Gastroesophageal sphincter (tissue), 4 donors: ENCODE measurements at regions not wholly inside any gene's neighbourhood (a gene's known extent, or its start where the extent isn't known, plus 50 kb on each side); places are given as distances from the start of the nearest gene placed in this dataset.
A peak's percentile ranks its signal among the peaks of the same experiment; 100 is the strongest.

Experiments
- ATAC-seq: fragments of 150-250 bp; one replicate; pipeline ENCODE4 v1.9.1; 2016; ENCODE audit warnings: mild to moderate bottlenecking, moderate library complexity
- H3K27ac ChIP-seq, 4 donors: fragments of 200-600 bp; sonication (generic) in 3 of 4; 1 replicate in 3 of 4; 2 replicates in 1 of 4; pipeline ENCODE4 v1.5.1; 2016 to 2019
- H3K27me3 ChIP-seq: fragments of 200-600 bp; sonication (generic); one replicate; pipeline ENCODE4 v1.5.1; 2019
- H3K36me3 ChIP-seq, 2 donors: fragments of 200-600 bp; sonication (generic); one replicate each; pipeline ENCODE4 v1.5.1; 2019; ENCODE audit warnings: control low read depth in 1 of 2
- H3K4me1 ChIP-seq, 3 donors: fragments of 200-600 bp; sonication (generic); 1 replicate in 2 of 3; 2 replicates in 1 of 3; pipeline ENCODE4 v1.5.1; 2016 to 2019; ENCODE audit warnings: control low read depth in 2 of 3
- H3K4me3 ChIP-seq, 2 donors: fragments of 200-600 bp; sonication (generic); one replicate each; pipeline ENCODE4 v1.5.1; 2019; ENCODE audit warnings: mild to moderate bottlenecking in 1 of 2, moderate library complexity in 1 of 2
- H3K9me3 ChIP-seq, 3 donors: fragments of 200-600 bp; sonication (generic); one replicate each; pipeline ENCODE4 v1.5.1; 2017 to 2019; ENCODE audit warnings: control low read depth in 2 of 3
- CTCF ChIP-seq, 4 experiments: fragments of 200-600 bp in 2 of 4; fragments of 450-650 bp in 2 of 4; sonication (generic) in 1 of 4; IDR thresholded peaks; one replicate each; pipeline ENCODE4 v1.5.1; 2017 to 2019; ENCODE audit warnings: antibody characterized with exemption in 4 of 4, mild to moderate bottlenecking in 2 of 4, moderate library complexity in 2 of 4
- EP300 ChIP-seq: sonication (generic); formaldehyde crosslinking; IDR thresholded peaks from one replicate; pipeline ENCODE4 v1.6.1; 2017; ENCODE audit warnings: antibody characterized with exemption, mild to moderate bottlenecking
- POLR2A ChIP-seq, 2 donors: fragments of 450-650 bp; IDR thresholded peaks; one replicate each; pipeline ENCODE4 v1.6.1; 2017; ENCODE audit warnings: antibody characterized with exemption in 2 of 2, mild to moderate bottlenecking in 2 of 2, moderate library complexity in 1 of 2
- POLR2AphosphoS5 ChIP-seq: sonication (generic); formaldehyde crosslinking; IDR thresholded peaks from one replicate; pipeline ENCODE4 v1.6.1; 2017; ENCODE audit warnings: antibody characterized with exemption
- WGBS, 2 donors: methylation state at CpG; one replicate each; pipeline ENCODE4 v1.1.5; 2018; ENCODE audit warnings: low coverage in 1 of 2; 5-methylcytosine and 5-hydroxymethylcytosine counted together

GRCh38 chr9:22337261-22337660, 109.4 kb upstream of the DMRTA1 start:
- Histone ChIP-seq H3K36me3 (no peaks in the 10 kb centered on the region), H3K4me3 (no peak overlapping the region), H3K4me1 (peaks cover 0 to 2% (median 0%) of the 10 kb centered on the region in 3 donors), H3K9me3 (no peaks in the 10 kb centered on the region), H3K27ac (no peak overlapping the region), H3K27me3 (no peaks in the 10 kb centered on the region)
- no peak for TF ChIP-seq EP300
- TF ChIP-seq POLR2A (IDR thresholded peaks at IDR 0.05), result no peak
- no peak for TF ChIP-seq CTCF (IDR thresholded peaks at IDR 0.05)
- no peak for TF ChIP-seq POLR2AphosphoS5
- 47 to 64% methylated on average over 1 of the region's 1 CpG for WGBS, 2 donors
- ATAC-seq, result no peak

- Histone ChIP-seq H3K4me3 (no peak overlapping the region), H3K36me3 (no peaks in the 10 kb centered on the region), H3K27me3 (no peaks in the 10 kb centered on the region), H3K4me1 (peaks cover 0 to 12% (median 4%) of the 10 kb centered on the region in 3 donors), H3K27ac (peak overlapping the region; percentile 13 to 66 (median 54)), H3K9me3 (no peaks in the 10 kb centered on the region)
- TF ChIP-seq CTCF (IDR thresholded peaks at IDR 0.05) (no peak), POLR2AphosphoS5 (peak; percentile 64)
- whole genome bisulfite sequencing, 2 donors, result 4 to 8% methylated on average over 3 of the region's 3 CpGs
- peak; percentile 73 for ATAC-seq
Measured at GRCh38 chr9:22342491-22343217, 104.0 kb upstream of the DMRTA1 start.

GRCh38 chr9:22343218-22343611, 103.4 kb upstream of the DMRTA1 start:
- H3K9me3 ChIP-seq, result no peaks in the 10 kb centered on the region
- 88 to 100% methylated on average over 1 of the region's 1 CpG for WGBS, 2 donors
- no peak for ATAC-seq
- H3K27ac ChIP-seq, result peak overlapping the region in 3 of 4 donors; percentile 49 to 66 (median 60)
- H3K4me3 ChIP-seq, result no peak overlapping the region
- H3K36me3 ChIP-seq, result no peaks in the 10 kb centered on the region
- TF ChIP-seq EP300, result no peak
- TF ChIP-seq CTCF (IDR thresholded peaks at IDR 0.05), result no peak
- no peak for TF ChIP-seq POLR2AphosphoS5
- no peak for TF ChIP-seq POLR2A (IDR thresholded peaks at IDR 0.05)
- H3K4me1 ChIP-seq, result peaks cover 0 to 12% (median 4%) of the 10 kb centered on the region in 3 donors
- H3K27me3 ChIP-seq, result no peaks in the 10 kb centered on the region

GRCh38 chr9:22354699-22355384, 91.8 kb upstream of the DMRTA1 start:
- Histone ChIP-seq H3K9me3 (no peaks in the 10 kb centered on the region), H3K27ac (no peak overlapping the region), H3K36me3 (no peaks in the 10 kb centered on the region), H3K27me3 (no peaks in the 10 kb centered on the region), H3K4me1 (no peaks in the 10 kb centered on the region), H3K4me3 (no peak overlapping the region)
- no peak for TF ChIP-seq EP300
- no peak for TF ChIP-seq POLR2A (IDR thresholded peaks at IDR 0.05)
- no peak for TF ChIP-seq POLR2AphosphoS5
- no peak for TF ChIP-seq CTCF (IDR thresholded peaks at IDR 0.05)
- WGBS, 2 donors, result 78 to 88% methylated on average over 2 to 7 of the region's 13 CpGs
- no peak for ATAC-seq

- WGBS, 2 donors, result 65 to 68% methylated on average over 3 to 5 of the region's 5 CpGs
- no peak for ATAC-seq
- Histone ChIP-seq H3K27ac (no peak overlapping the region), H3K36me3 (no peaks in the 10 kb centered on the region), H3K4me3 (no peak overlapping the region), H3K27me3 (no peaks in the 10 kb centered on the region), H3K4me1 (no peaks in the 10 kb centered on the region), H3K9me3 (no peaks in the 10 kb centered on the region)
- TF ChIP-seq POLR2A (IDR thresholded peaks at IDR 0.05) (no peak), EP300 (no peak), CTCF (IDR thresholded peaks at IDR 0.05) (no peak), POLR2AphosphoS5 (no peak)
Measured at GRCh38 chr9:22356985-22357384, 89.6 kb upstream of the DMRTA1 start.
